Trophoblast cell (in vitro differentiated cells and primary cell): ENCODE measurements at regions not wholly inside any gene's neighbourhood (a gene's known extent, or its start where the extent isn't known, plus 50 kb on each side); places are given as distances from the start of the nearest gene placed in this dataset.

Experiments
- DNase-seq, 2 donors: peaks; one replicate each; pipeline ENCODE4 v3.0.0-alpha.2; 2016
- H2AFZ ChIP-seq: 2 replicates; pipeline ENCODE4 v1.6.1; 2013; ENCODE audit warnings: low read length, moderate library complexity, mild to moderate bottlenecking; ENCODE audit not compliant: insufficient read depth, poor library complexity
- H2AK5ac ChIP-seq: 2 replicates; pipeline ENCODE4 v1.6.1; 2013; ENCODE audit warnings: mild to moderate bottlenecking, low read length
- H2BK120ac ChIP-seq: 2 replicates; pipeline ENCODE4 v1.6.1; 2013; ENCODE audit warnings: low read length, mild to moderate bottlenecking, moderate library complexity; ENCODE audit not compliant: insufficient read depth, poor library complexity
- H2BK12ac ChIP-seq: 2 replicates; pipeline ENCODE4 v1.6.1; 2013; ENCODE audit warnings: mild to moderate bottlenecking, low read length, moderate library complexity
- H2BK5ac ChIP-seq: 2 replicates; pipeline ENCODE4 v1.6.1; 2013; ENCODE audit warnings: low read length, low read depth, moderate library complexity, mild to moderate bottlenecking; ENCODE audit not compliant: poor library complexity
- H3K14ac ChIP-seq: 2 replicates; pipeline ENCODE4 v1.6.1; 2013; ENCODE audit warnings: mild to moderate bottlenecking, low read length
- H3K18ac ChIP-seq: 2 replicates; pipeline ENCODE4 v1.6.1; 2013; ENCODE audit warnings: mild to moderate bottlenecking, low read length
- H3K23ac ChIP-seq: 2 replicates; pipeline ENCODE4 v1.6.1; 2013; ENCODE audit warnings: low read length
- H3K27ac ChIP-seq: 2 replicates; pipeline ENCODE4 v1.5.1; 2013; ENCODE audit warnings: low read depth, mild to moderate bottlenecking, inconsistent platforms, low read length, moderate library complexity
- H3K27me3 ChIP-seq: 2 replicates; pipeline ENCODE4 v1.6.1; 2013; ENCODE audit warnings: inconsistent platforms, mild to moderate bottlenecking, low read length, moderate library complexity; ENCODE audit not compliant: insufficient read depth
- H3K36me3 ChIP-seq, 2 experiments: 1 replicate in 1 of 2; 2 replicates in 1 of 2; pipeline ENCODE4 v1.6.1; 2013; ENCODE audit warnings: low read length in 2 of 2, mild to moderate bottlenecking in 2 of 2, moderate library complexity in 1 of 2; ENCODE audit not compliant: insufficient read depth in 2 of 2, control insufficient read depth in 1 of 2
- H3K4ac ChIP-seq: 2 replicates; pipeline ENCODE4 v1.6.1; 2013; ENCODE audit warnings: low read depth, mild to moderate bottlenecking, low read length, moderate library complexity
- H3K4me1 ChIP-seq, 2 experiments: 1 replicate in 1 of 2; 2 replicates in 1 of 2; pipeline ENCODE4 v1.6.1; 2013; ENCODE audit warnings: low read length in 2 of 2, mild to moderate bottlenecking in 2 of 2, moderate library complexity in 1 of 2; ENCODE audit not compliant: insufficient read depth in 2 of 2, control insufficient read depth in 1 of 2
- H3K4me2 ChIP-seq: 2 replicates; pipeline ENCODE4 v1.6.1; 2013; ENCODE audit warnings: inconsistent platforms, mild to moderate bottlenecking, low read length, moderate library complexity
- H3K4me3 ChIP-seq: 2 replicates; pipeline ENCODE4 v1.5.1; 2013; ENCODE audit warnings: mild to moderate bottlenecking, low read depth, low read length, inconsistent platforms
- H3K79me1 ChIP-seq: one replicate; pipeline ENCODE4 v1.6.1; 2013; ENCODE audit warnings: low read length
- H3K79me2 ChIP-seq: 2 replicates; pipeline ENCODE4 v1.6.1; 2013; ENCODE audit warnings: low read length, mild to moderate bottlenecking; ENCODE audit not compliant: control insufficient read depth, insufficient read depth, poor library complexity
- H3K9ac ChIP-seq: 2 replicates; pipeline ENCODE4 v1.6.1; 2013; ENCODE audit warnings: mild to moderate bottlenecking, low read length
- H3K9me3 ChIP-seq: 2 replicates; pipeline ENCODE4 v1.6.1; 2013; ENCODE audit warnings: low read depth, mild to moderate bottlenecking, control low read depth, inconsistent platforms, low read length; ENCODE audit not compliant: insufficient read depth
- H4K12ac ChIP-seq: 2 replicates; pipeline ENCODE4 v1.6.1; 2013; ENCODE audit warnings: low read depth, mild to moderate bottlenecking, low read length, moderate library complexity
- H4K8ac ChIP-seq: 2 replicates; pipeline ENCODE4 v1.6.1; 2013; ENCODE audit warnings: low read depth, mild to moderate bottlenecking, low read length, moderate library complexity
- H4K91ac ChIP-seq: one replicate; pipeline ENCODE4 v1.6.1; 2013; ENCODE audit warnings: low read depth, mild to moderate bottlenecking, low read length, moderate library complexity
- WGBS: extraction: QIAGEN DNeasy Blood & Tissue Kit; methylation state at CpG from one replicate; pipeline ENCODE4 v1.1.7; 2013; ENCODE audit warnings: missing lambda C conversion rate; ENCODE audit not compliant: insufficient read length, insufficient coverage; ENCODE audit errors: extremely low coverage; 5-methylcytosine and 5-hydroxymethylcytosine counted together

GRCh38 chr9:24434183-24434582, 111.5 kb downstream of the IZUMO3 start:
- no peak overlapping the region for H2BK12ac ChIP-seq
- H2AFZ ChIP-seq, result no peak overlapping the region
- H2AK5ac ChIP-seq, result no peak overlapping the region
- H4K12ac ChIP-seq, result no peak overlapping the region
- H2BK5ac ChIP-seq, result no peak overlapping the region
- no peak overlapping the region for H2BK120ac ChIP-seq
- H3K4ac ChIP-seq, result no peak overlapping the region
- no peak overlapping the region for H3K23ac ChIP-seq
- no peaks in the 10 kb centered on the region for H3K79me2 ChIP-seq
- no peak overlapping the region for H3K27ac ChIP-seq
- no peaks in the 10 kb centered on the region for H3K36me3 ChIP-seq
- no peak overlapping the region for H3K18ac ChIP-seq
- H3K4me3 ChIP-seq, result no peak overlapping the region
- no peak for DNase-seq
- H3K27me3 ChIP-seq, result no peaks in the 10 kb centered on the region
- WGBS, result no CpG with 5 or more reads among the region's 1 CpG
- no peak overlapping the region for H3K14ac ChIP-seq
- no peak overlapping the region for H3K9ac ChIP-seq
- H4K91ac ChIP-seq, result no peak overlapping the region
- H3K79me1 ChIP-seq, result no peaks in the 10 kb centered on the region
- no peak overlapping the region for H4K8ac ChIP-seq
- no peaks in the 10 kb centered on the region for H3K9me3 ChIP-seq
- H3K4me2 ChIP-seq, result no peak overlapping the region
- no peaks in the 10 kb centered on the region for H3K4me1 ChIP-seq

GRCh38 chr9:24416136-24416535, 129.6 kb downstream of the IZUMO3 start:
- Histone ChIP-seq H3K27me3 (no peaks in the 10 kb centered on the region), H4K91ac (no peak overlapping the region), H2BK12ac (no peak overlapping the region), H2AK5ac (no peak overlapping the region), H3K4me3 (no peak overlapping the region), H3K79me1 (no peaks in the 10 kb centered on the region), H2BK120ac (no peak overlapping the region), H3K23ac (no peak overlapping the region), H3K36me3 (no peaks in the 10 kb centered on the region), H3K4me1 (no peaks in the 10 kb centered on the region), H3K27ac (no peak overlapping the region), H3K14ac (no peak overlapping the region), H4K12ac (no peak overlapping the region), H2AFZ (no peak overlapping the region), H4K8ac (no peak overlapping the region), H3K18ac (no peak overlapping the region), H3K4me2 (no peak overlapping the region), H2BK5ac (no peak overlapping the region), H3K9ac (no peak overlapping the region), H3K9me3 (no peaks in the 10 kb centered on the region), H3K79me2 (no peaks in the 10 kb centered on the region), H3K4ac (no peak overlapping the region)
- no peak for DNase-seq
- no CpG with 5 or more reads among the region's 1 CpG for WGBS

- Histone ChIP-seq H3K4me1 (no peaks in the 10 kb centered on the region), H3K79me1 (no peaks in the 10 kb centered on the region), H3K27ac (no peak overlapping the region), H3K18ac (no peak overlapping the region), H3K9me3 (no peaks in the 10 kb centered on the region), H3K23ac (no peak overlapping the region), H3K79me2 (no peaks in the 10 kb centered on the region), H2AK5ac (no peak overlapping the region), H3K4me3 (no peak overlapping the region), H3K14ac (no peak overlapping the region), H2BK120ac (no peak overlapping the region), H3K27me3 (no peaks in the 10 kb centered on the region), H3K36me3 (no peaks in the 10 kb centered on the region), H2BK5ac (no peak overlapping the region), H4K91ac (no peak overlapping the region), H2BK12ac (no peak overlapping the region), H2AFZ (no peak overlapping the region), H3K4me2 (no peak overlapping the region), H3K9ac (no peak overlapping the region), H4K8ac (no peak overlapping the region), H4K12ac (no peak overlapping the region), H3K4ac (no peak overlapping the region)
- no CpG with 5 or more reads among the region's 2 CpGs for WGBS
- no peak for DNase-seq
Measured at GRCh38 chr9:24413651-24414050, 132.0 kb downstream of the IZUMO3 start.

GRCh38 chr9:24398466-24398865, 147.2 kb downstream of the IZUMO3 start:
- H3K27me3 ChIP-seq, result no peaks in the 10 kb centered on the region

More at GRCh38 chr9:24398466-24398865, 147.2 kb downstream of the IZUMO3 start:
- H2AK5ac ChIP-seq, result no peak overlapping the region
- no peak overlapping the region for H2BK5ac ChIP-seq
- no peak overlapping the region for H3K27ac ChIP-seq
- no peak overlapping the region for H2BK120ac ChIP-seq
- no CpG with 5 or more reads among the region's 4 CpGs for WGBS
- no peak for DNase-seq
- H3K36me3 ChIP-seq, result no peaks in the 10 kb centered on the region
- no peak overlapping the region for H3K4ac ChIP-seq
- H2AFZ ChIP-seq, result no peak overlapping the region
- H4K12ac ChIP-seq, result no peak overlapping the region
- H3K14ac ChIP-seq, result no peak overlapping the region
- no peaks in the 10 kb centered on the region for H3K4me1 ChIP-seq
- H3K9ac ChIP-seq, result no peak overlapping the region
- H4K91ac ChIP-seq, result no peak overlapping the region
- no peaks in the 10 kb centered on the region for H3K79me1 ChIP-seq
- no peak overlapping the region for H2BK12ac ChIP-seq
- H3K4me3 ChIP-seq, result no peak overlapping the region
- no peaks in the 10 kb centered on the region for H3K9me3 ChIP-seq
- H3K18ac ChIP-seq, result no peak overlapping the region
- no peak overlapping the region for H3K4me2 ChIP-seq
- H3K23ac ChIP-seq, result no peak overlapping the region
- no peak overlapping the region for H4K8ac ChIP-seq
- no peaks in the 10 kb centered on the region for H3K79me2 ChIP-seq
